PFSK-1 (cell line): ENCODE measurements at regions not wholly inside any gene's neighbourhood (a gene's known extent, or its start where the extent isn't known, plus 50 kb on each side); places are given as distances from the start of the nearest gene placed in this dataset.

Source experiments
- POLR2AphosphoS5 ChIP-seq: IDR thresholded peaks from 2 replicates; pipeline ENCODE4 v1.6.1; 2012; ENCODE audit warnings: low read depth, mild to moderate bottlenecking, control low read depth, low read length, moderate library complexity
- TAF1 ChIP-seq: IDR thresholded peaks from 2 replicates; pipeline ENCODE4 v1.6.1; 2012; ENCODE audit warnings: low read length, control low read depth, borderline replicate concordance; ENCODE audit not compliant: insufficient read depth
- TF ChIP-seq, protein P1 (sequence below), 2 experiments: IDR thresholded peaks; 2 replicates each; pipeline versions ENCODE4 v1.6.1 to v1.8.0; 2011 to 2012; ENCODE audit warnings: low read depth in 2 of 2, low read length in 2 of 2, control low read depth in 1 of 2, inconsistent platforms in 1 of 2, mild to moderate bottlenecking in 1 of 2, moderate library complexity in 1 of 2; ENCODE audit not compliant: insufficient read depth in 1 of 2

DNA sequence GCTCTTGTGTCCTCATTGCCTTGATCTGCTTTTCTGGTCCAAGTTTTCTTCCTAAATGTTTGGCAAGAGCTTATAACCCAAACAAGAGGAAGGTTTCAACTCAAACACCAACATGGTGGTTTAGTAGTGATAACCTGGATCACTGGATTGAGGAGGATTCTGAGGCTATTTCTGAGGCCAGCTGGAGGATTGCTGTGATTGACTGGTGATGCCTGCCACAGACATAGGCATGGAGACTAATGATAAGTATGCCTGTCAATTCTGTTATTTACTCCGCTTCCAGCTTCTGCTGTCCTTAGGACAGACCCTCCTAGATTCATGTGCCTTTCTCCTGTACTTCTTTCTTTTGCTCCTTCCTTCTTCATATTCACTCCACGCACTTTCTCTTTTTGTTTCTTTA lies 150.5 kb downstream of the SHQ1 start:
- TF ChIP-seq POLR2AphosphoS5 (no peak), TAF1 (no peak)
- TF ChIP-seq, protein P1, sequence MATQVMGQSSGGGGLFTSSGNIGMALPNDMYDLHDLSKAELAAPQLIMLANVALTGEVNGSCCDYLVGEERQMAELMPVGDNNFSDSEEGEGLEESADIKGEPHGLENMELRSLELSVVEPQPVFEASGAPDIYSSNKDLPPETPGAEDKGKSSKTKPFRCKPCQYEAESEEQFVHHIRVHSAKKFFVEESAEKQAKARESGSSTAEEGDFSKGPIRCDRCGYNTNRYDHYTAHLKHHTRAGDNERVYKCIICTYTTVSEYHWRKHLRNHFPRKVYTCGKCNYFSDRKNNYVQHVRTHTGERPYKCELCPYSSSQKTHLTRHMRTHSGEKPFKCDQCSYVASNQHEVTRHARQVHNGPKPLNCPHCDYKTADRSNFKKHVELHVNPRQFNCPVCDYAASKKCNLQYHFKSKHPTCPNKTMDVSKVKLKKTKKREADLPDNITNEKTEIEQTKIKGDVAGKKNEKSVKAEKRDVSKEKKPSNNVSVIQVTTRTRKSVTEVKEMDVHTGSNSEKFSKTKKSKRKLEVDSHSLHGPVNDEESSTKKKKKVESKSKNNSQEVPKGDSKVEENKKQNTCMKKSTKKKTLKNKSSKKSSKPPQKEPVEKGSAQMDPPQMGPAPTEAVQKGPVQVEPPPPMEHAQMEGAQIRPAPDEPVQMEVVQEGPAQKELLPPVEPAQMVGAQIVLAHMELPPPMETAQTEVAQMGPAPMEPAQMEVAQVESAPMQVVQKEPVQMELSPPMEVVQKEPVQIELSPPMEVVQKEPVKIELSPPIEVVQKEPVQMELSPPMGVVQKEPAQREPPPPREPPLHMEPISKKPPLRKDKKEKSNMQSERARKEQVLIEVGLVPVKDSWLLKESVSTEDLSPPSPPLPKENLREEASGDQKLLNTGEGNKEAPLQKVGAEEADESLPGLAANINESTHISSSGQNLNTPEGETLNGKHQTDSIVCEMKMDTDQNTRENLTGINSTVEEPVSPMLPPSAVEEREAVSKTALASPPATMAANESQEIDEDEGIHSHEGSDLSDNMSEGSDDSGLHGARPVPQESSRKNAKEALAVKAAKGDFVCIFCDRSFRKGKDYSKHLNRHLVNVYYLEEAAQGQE (IDR thresholded peaks at IDR 0.05; ENCODE audit: insufficient read depth in 1 of 2, low read depth in 2 of 2, low read length in 2 of 2): no peak
